ENCODE measurements at regions not wholly inside any gene's neighbourhood (a gene's known extent, or its start where the extent isn't known, plus 50 kb on each side); places are given as distances from the start of the nearest gene placed in this dataset.

DNA sequence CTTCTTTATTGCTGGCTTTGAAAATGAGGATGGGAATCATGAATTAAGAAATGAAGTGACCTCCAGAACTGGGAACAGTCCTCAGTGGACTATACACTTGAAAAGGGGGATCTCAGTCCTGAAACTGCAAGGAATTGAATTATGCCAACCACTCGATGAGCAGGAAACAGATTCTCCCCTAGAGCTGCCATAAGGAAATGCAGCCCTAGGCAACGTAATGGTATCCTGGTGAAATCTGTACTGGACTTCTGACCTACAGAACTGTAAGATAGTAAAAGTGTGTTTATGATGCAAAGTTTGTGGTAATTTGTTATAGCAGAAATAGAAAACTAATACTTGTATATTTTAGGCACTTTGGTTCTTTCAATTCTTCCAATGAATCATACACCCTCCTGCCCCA, 236.4 kb upstream of the TAC1 start:
- no peaks in the 10 kb centered on the region for H3K27me3 Mint-ChIP-seq (ENCODE audit: low read depth in 2 of 2)
- peaks cover 8 to 9% of the 10 kb centered on the region in 2 donors for H3K9me3 Mint-ChIP-seq
- Histone ChIP-seq H3K4me1 (ENCODE audit: control insufficient read depth, insufficient read depth, low read length) (no peaks in the 10 kb centered on the region), H3K4me3 (ENCODE audit: low read length) (no peak overlapping the region), H3K27ac (ENCODE audit: low read length) (no peak overlapping the region), H3K9me3 (ENCODE audit: control insufficient read depth, insufficient read depth, low read length) (no peaks in the 10 kb centered on the region), H3K36me3 (ENCODE audit: control insufficient read depth, insufficient read depth, low read length) (no peaks in the 10 kb centered on the region), H3K27me3 (ENCODE audit: control insufficient read depth, insufficient read depth, low read length) (no peaks in the 10 kb centered on the region)
- WGBS (ENCODE audit: insufficient coverage): 60% methylated on average over 2 of the region's 2 CpGs
- no peak overlapping the region for H3K27ac Mint-ChIP-seq
- TF ChIP-seq, protein P1, sequence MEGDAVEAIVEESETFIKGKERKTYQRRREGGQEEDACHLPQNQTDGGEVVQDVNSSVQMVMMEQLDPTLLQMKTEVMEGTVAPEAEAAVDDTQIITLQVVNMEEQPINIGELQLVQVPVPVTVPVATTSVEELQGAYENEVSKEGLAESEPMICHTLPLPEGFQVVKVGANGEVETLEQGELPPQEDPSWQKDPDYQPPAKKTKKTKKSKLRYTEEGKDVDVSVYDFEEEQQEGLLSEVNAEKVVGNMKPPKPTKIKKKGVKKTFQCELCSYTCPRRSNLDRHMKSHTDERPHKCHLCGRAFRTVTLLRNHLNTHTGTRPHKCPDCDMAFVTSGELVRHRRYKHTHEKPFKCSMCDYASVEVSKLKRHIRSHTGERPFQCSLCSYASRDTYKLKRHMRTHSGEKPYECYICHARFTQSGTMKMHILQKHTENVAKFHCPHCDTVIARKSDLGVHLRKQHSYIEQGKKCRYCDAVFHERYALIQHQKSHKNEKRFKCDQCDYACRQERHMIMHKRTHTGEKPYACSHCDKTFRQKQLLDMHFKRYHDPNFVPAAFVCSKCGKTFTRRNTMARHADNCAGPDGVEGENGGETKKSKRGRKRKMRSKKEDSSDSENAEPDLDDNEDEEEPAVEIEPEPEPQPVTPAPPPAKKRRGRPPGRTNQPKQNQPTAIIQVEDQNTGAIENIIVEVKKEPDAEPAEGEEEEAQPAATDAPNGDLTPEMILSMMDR (IDR thresholded peaks at IDR 0.05): no peak
- intact Hi-C loops (cut with micrococcal nuclease): no loop called here
- ATAC-seq: no peak
- no peak overlapping the region for H3K4me3 Mint-ChIP-seq
- no peaks in the 10 kb centered on the region for H3K36me3 Mint-ChIP-seq
- no peaks in the 10 kb centered on the region for H3K4me1 Mint-ChIP-seq
- no peak for DNase-seq

DNA sequence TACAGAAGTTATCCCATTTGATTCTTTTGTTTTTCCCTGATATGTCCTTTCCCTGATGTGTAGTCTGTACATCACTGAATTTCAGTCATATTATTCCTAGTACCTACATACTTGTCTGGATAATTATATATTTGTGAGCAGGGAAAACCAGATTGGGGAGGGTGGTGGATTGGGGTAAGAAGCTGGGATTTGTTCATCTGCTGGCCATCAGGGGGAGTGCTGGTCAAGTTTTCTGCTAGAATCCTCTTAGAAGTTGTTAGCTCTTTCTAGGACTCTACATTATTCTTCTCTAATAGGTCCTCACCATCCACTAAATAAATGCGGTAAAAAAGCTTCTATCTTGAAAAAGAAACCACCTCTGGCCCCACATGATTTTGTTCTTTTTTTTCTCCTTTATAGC, 232.7 kb upstream of the TAC1 start:
- no peaks in the 10 kb centered on the region for H3K36me3 ChIP-seq (ENCODE audit: control insufficient read depth, insufficient read depth, low read length)
- H3K27ac ChIP-seq (ENCODE audit: low read length): no peak overlapping the region
- Mint-ChIP-seq H3K4me3 (no peak overlapping the region), H3K27me3 (ENCODE audit: low read depth in 2 of 2) (no peaks in the 10 kb centered on the region), H3K27ac (no peak overlapping the region), H3K36me3 (no peaks in the 10 kb centered on the region), H3K4me1 (no peaks in the 10 kb centered on the region), H3K9me3 (peaks cover 8 to 9% of the 10 kb centered on the region in 2 donors)
- H3K4me1 ChIP-seq (ENCODE audit: control insufficient read depth, insufficient read depth, low read length): no peaks in the 10 kb centered on the region
- H3K4me3 ChIP-seq (ENCODE audit: low read length): no peak overlapping the region
- no peaks in the 10 kb centered on the region for H3K9me3 ChIP-seq (ENCODE audit: control insufficient read depth, insufficient read depth, low read length)
- ATAC-seq (no peak), DNase-seq (peak in 1 of 2 donors; percentile 14)
- no peaks in the 10 kb centered on the region for H3K27me3 ChIP-seq (ENCODE audit: control insufficient read depth, insufficient read depth, low read length)
- intact Hi-C loops (cut with micrococcal nuclease): no loop called here
- TF ChIP-seq, protein P1 (IDR thresholded peaks at IDR 0.05): no peak
- WGBS (ENCODE audit: insufficient coverage): 68% methylated on average over 1 of the region's 1 CpG

DNA sequence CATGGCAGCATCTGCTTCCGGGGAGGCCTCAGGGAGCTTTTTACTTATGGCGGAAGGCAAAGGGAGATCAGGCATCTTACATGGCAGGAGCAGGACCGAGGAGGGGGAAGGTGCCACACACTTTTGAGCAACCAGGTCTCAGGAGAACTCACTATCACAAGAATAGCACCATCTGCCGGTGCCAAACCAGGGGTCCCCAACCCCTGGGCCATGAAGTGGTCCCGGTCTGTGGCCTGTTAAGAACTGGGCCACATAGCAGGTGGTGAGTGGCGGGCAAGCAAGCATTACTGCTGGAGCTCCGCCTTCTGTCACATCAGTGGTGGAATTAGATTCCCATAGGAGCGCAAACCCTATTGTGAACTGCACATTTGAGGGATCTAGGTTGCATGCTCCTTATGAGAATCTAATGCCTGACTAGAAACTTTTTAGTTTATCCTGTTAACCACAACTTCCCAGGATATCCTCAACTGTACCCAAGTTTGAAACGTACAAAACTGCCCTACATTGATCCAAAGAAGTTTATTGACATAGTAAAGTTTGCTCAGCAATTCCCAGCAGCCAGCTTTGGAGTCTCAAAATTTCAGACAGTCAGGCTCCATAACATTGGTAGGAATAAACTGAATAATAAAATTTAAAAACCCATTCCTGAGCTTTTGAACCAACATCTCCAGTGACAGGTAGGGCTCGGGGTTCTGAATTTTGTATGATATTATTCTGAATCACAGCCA, 228.4 kb upstream of the TAC1 start:
- H3K27me3 Mint-ChIP-seq (ENCODE audit: low read depth in 2 of 2): no peaks in the 10 kb centered on the region
- 83% methylated on average over 9 of the region's 10 CpGs for WGBS (ENCODE audit: insufficient coverage)
- intact Hi-C loops (cut with micrococcal nuclease): no loop called here
- H3K9me3 Mint-ChIP-seq: peaks cover 5 to 7% of the 10 kb centered on the region in 2 donors
- Histone ChIP-seq H3K4me3 (ENCODE audit: low read length) (no peak overlapping the region), H3K9me3 (ENCODE audit: control insufficient read depth, insufficient read depth, low read length) (no peaks in the 10 kb centered on the region), H3K36me3 (ENCODE audit: control insufficient read depth, insufficient read depth, low read length) (no peaks in the 10 kb centered on the region), H3K4me1 (ENCODE audit: control insufficient read depth, insufficient read depth, low read length) (no peaks in the 10 kb centered on the region), H3K27me3 (ENCODE audit: control insufficient read depth, insufficient read depth, low read length) (no peaks in the 10 kb centered on the region), H3K27ac (ENCODE audit: low read length) (no peak overlapping the region)
- H3K27ac Mint-ChIP-seq: no peak overlapping the region
- no peaks in the 10 kb centered on the region for H3K4me1 Mint-ChIP-seq
- no peak for DNase-seq
- H3K36me3 Mint-ChIP-seq: no peaks in the 10 kb centered on the region
- H3K4me3 Mint-ChIP-seq: no peak overlapping the region
- ATAC-seq: no peak
- TF ChIP-seq, protein P1 (IDR thresholded peaks at IDR 0.05): no peak

- DNase-seq: no peak
- Mint-ChIP-seq H3K4me3 (no peak overlapping the region), H3K27ac (no peak overlapping the region), H3K27me3 (ENCODE audit: low read depth in 2 of 2) (no peaks in the 10 kb centered on the region), H3K4me1 (no peaks in the 10 kb centered on the region), H3K9me3 (peaks cover 4 to 7% of the 10 kb centered on the region in 2 donors), H3K36me3 (no peaks in the 10 kb centered on the region)
- no peak for ATAC-seq
- no peaks in the 10 kb centered on the region for H3K4me1 ChIP-seq (ENCODE audit: control insufficient read depth, insufficient read depth, low read length)
- intact Hi-C loops (cut with micrococcal nuclease): no loop called here
- no peaks in the 10 kb centered on the region for H3K9me3 ChIP-seq (ENCODE audit: control insufficient read depth, insufficient read depth, low read length)
- 68% methylated on average over 2 of the region's 3 CpGs for WGBS (ENCODE audit: insufficient coverage)
- no peaks in the 10 kb centered on the region for H3K27me3 ChIP-seq (ENCODE audit: control insufficient read depth, insufficient read depth, low read length)
- H3K27ac ChIP-seq (ENCODE audit: low read length): no peak overlapping the region
- TF ChIP-seq, protein P1 (IDR thresholded peaks at IDR 0.05): no peak
- H3K36me3 ChIP-seq (ENCODE audit: control insufficient read depth, insufficient read depth, low read length): no peaks in the 10 kb centered on the region
- H3K4me3 ChIP-seq (ENCODE audit: low read length): no peak overlapping the region
Measured at GRCh38 chr7:97506728-97507127, 225.2 kb upstream of the TAC1 start.
